22Rv1 (cell line): ENCODE measurements at regions not wholly inside any gene's neighbourhood (a gene's known extent, or its start where the extent isn't known, plus 50 kb on each side); places are given as distances from the start of the nearest gene placed in this dataset.
A peak's percentile ranks its signal among the peaks of the same experiment; 100 is the strongest.
"Not testable (repeated sequence)": the region's sequence is repeated elsewhere in the genome, so short reads cannot be mapped to it uniquely, and the experiment has no call there.

Source experiments
- H3K27ac ChIP-seq: fragments of 450-650 bp; 2 replicates; pipeline ENCODE4 v1.5.1; 2017
- CTCF ChIP-seq: fragments of 450-650 bp; IDR thresholded peaks from 2 replicates; pipeline ENCODE4 v1.5.1; 2017; ENCODE audit warnings: mild to moderate bottlenecking
- ZFX ChIP-seq: fragments of 450-650 bp; IDR thresholded peaks from 2 replicates; pipeline ENCODE4 v1.6.1; 2017; ENCODE audit warnings: antibody characterized with exemption, borderline replicate concordance

GRCh38 chr3:90182291-90182976 lies 1075.0 kb downstream of the EPHA3 start:
- TF ChIP-seq CTCF, result peak; percentile 56
- H3K27ac ChIP-seq, result not testable (repeated sequence)

GRCh38 chr3:90184861-90185260 lies 1077.4 kb downstream of the EPHA3 start:
- no peak for TF ChIP-seq CTCF
- TF ChIP-seq ZFX, result no peak
- no peak overlapping the region for H3K27ac ChIP-seq

- H3K27ac ChIP-seq, result not testable (repeated sequence)
These were observed 1090.0 kb downstream of the EPHA3 start for GRCh38 chr3:90197383-90197782.

GRCh38 chr3:90202931-90203330 lies 1095.5 kb downstream of the EPHA3 start:
- H3K27ac ChIP-seq, result not testable (repeated sequence)

GRCh38 chr3:90206482-90206881 lies 1099.1 kb downstream of the EPHA3 start:
- not testable (repeated sequence) for H3K27ac ChIP-seq

GRCh38 chr3:90207353-90208097 lies 1100.1 kb downstream of the EPHA3 start:
- H3K27ac ChIP-seq, result not testable (repeated sequence)

GRCh38 chr3:90221900-90222299 lies 1114.5 kb downstream of the EPHA3 start:
- H3K27ac ChIP-seq, result no peak overlapping the region

GRCh38 chr3:90241481-90241880 lies 1134.1 kb downstream of the EPHA3 start:
- no peak for TF ChIP-seq ZFX
- no peak for TF ChIP-seq CTCF
- no peak overlapping the region for H3K27ac ChIP-seq

More at GRCh38 chr3:90221900-90222299, 1114.5 kb downstream of the EPHA3 start:
- TF ChIP-seq ZFX, result no peak

GRCh38 chr3:90253131-90253530 lies 1145.7 kb downstream of the EPHA3 start:
- H3K27ac ChIP-seq, result no peak overlapping the region

More at GRCh38 chr3:90253131-90253530, 1145.7 kb downstream of the EPHA3 start:
- no peak for TF ChIP-seq CTCF
- TF ChIP-seq ZFX, result no peak
